ENCODE measurements at regions not wholly inside any gene's neighbourhood (a gene's known extent, or its start where the extent isn't known, plus 50 kb on each side); places are given as distances from the start of the nearest gene placed in this dataset.

- TF ChIP-seq POLR2AphosphoS5 (IDR thresholded peaks at IDR 0.05; ENCODE audit: low read depth, low read length) (no peak), POLR2A (IDR thresholded peaks at IDR 0.05; ENCODE audit: low read depth, low read length) (no peak), PAX5 (IDR thresholded peaks at IDR 0.05; ENCODE audit: insufficient read depth, low read length, severe bottlenecking) (no peak), TAF1 (IDR thresholded peaks at IDR 0.05; ENCODE audit: low read depth, low read length) (no peak), SPI1 (IDR thresholded peaks at IDR 0.05; ENCODE audit: low read depth, low read length) (no peak), POU2F2 (IDR thresholded peaks at IDR 0.05; ENCODE audit: low read depth, low read length) (no peak)
Measured at GRCh38 chr2:128640166-128640844, 321.6 kb upstream of the HS6ST1 start.
